ENCODE measurements at regions not wholly inside any gene's neighbourhood (a gene's known extent, or its start where the extent isn't known, plus 50 kb on each side); places are given as distances from the start of the nearest gene placed in this dataset.

GRCh38 chr6:22764496-22764895 is 195.1 kb downstream of the HDGFL1 start:
- no peak overlapping the region for H2AK5ac ChIP-seq (ENCODE audit: insufficient read length, low read length)
- no peaks in the 10 kb centered on the region for H3K27me3 ChIP-seq (ENCODE audit: insufficient read depth, low read length)
- H3K36me3 Mint-ChIP-seq (ENCODE audit: insufficient read depth in 1 of 3, low read depth in 3 of 3) = no peaks in the 10 kb centered on the region
- H2BK20ac ChIP-seq (ENCODE audit: low read depth, low read length, poor library complexity, severe bottlenecking) = no peak overlapping the region
- no peaks in the 10 kb centered on the region for H4K20me1 ChIP-seq (ENCODE audit: control insufficient read depth, insufficient read depth, insufficient read length)
- no peak for TF ChIP-seq CTCF (conservative IDR thresholded peaks at IDR 0.05)
- no peaks in the 10 kb centered on the region for H3K27me3 Mint-ChIP-seq (ENCODE audit: low read depth)
- H2BK15ac ChIP-seq (ENCODE audit: low read depth, low read length) = no peak overlapping the region
- no peak overlapping the region for H3K23ac ChIP-seq (ENCODE audit: insufficient read length, low read depth, low read length)
- H3K4me1 Mint-ChIP-seq = no peaks in the 10 kb centered on the region
- H3K9me3 Mint-ChIP-seq = peaks cover 0 to 2% of the 10 kb centered on the region in 2 experiments; a peak in 4 of 5 replicates
- no peak overlapping the region for H3T11ph ChIP-seq (ENCODE audit: low read length)
- H3K4me3 Mint-ChIP-seq = no peak overlapping the region
- no peak overlapping the region for H4K5ac ChIP-seq (ENCODE audit: insufficient read length, low read depth, low read length)
- no peak overlapping the region for H3K18ac ChIP-seq (ENCODE audit: insufficient read length, low read depth, low read length)
- no peak overlapping the region for H2BK120ac ChIP-seq (ENCODE audit: low read depth, low read length, poor library complexity, severe bottlenecking)
- no peak overlapping the region for H3K14ac ChIP-seq (ENCODE audit: insufficient read depth, low read length)
- H3K9ac ChIP-seq (ENCODE audit: extremely low read depth, insufficient read length, low read length) = no peak overlapping the region
- no peak overlapping the region for H3K56ac ChIP-seq (ENCODE audit: insufficient read length, low read depth, low read length)
- no peaks in the 10 kb centered on the region for H3K9me3 ChIP-seq (ENCODE audit: control insufficient read depth, low read depth, low read length)
- no peak overlapping the region for H2BK5ac ChIP-seq (ENCODE audit: insufficient read length, low read length)
- H3K4ac ChIP-seq (ENCODE audit: low read depth, low read length) = no peak overlapping the region
- no peaks in the 10 kb centered on the region for H3K4me1 ChIP-seq (ENCODE audit: insufficient read depth, low read length)
- H4K8ac ChIP-seq (replicated peaks; ENCODE audit: insufficient read length, low read depth, low read length) = no peak overlapping the region
- no peak overlapping the region for H2BK12ac ChIP-seq (ENCODE audit: insufficient read length, low read depth, low read length)
- no peak overlapping the region for H2AFZ ChIP-seq (ENCODE audit: low read length)
- no peak overlapping the region for H3K4me2 ChIP-seq (ENCODE audit: insufficient read depth, insufficient read length, low read length)
- H3K27ac Mint-ChIP-seq = no peak overlapping the region
- H4K91ac ChIP-seq (ENCODE audit: insufficient read length, low read depth, low read length) = no peak overlapping the region
- no peaks in the 10 kb centered on the region for H3K23me2 ChIP-seq (ENCODE audit: insufficient read length, low read depth, low read length, poor library complexity, severe bottlenecking)
- H3K27ac ChIP-seq (ENCODE audit: insufficient read length, low read depth, low read length) = no peak overlapping the region
- no peak for DNase-seq
- H3K79me2 ChIP-seq (ENCODE audit: insufficient read depth, low read length) = no peaks in the 10 kb centered on the region
- H3K79me1 ChIP-seq (ENCODE audit: insufficient read depth, low read depth, low read length, poor library complexity, severe bottlenecking) = no peaks in the 10 kb centered on the region
